M059J (cell line): ENCODE measurements at regions not wholly inside any gene's neighbourhood (a gene's known extent, or its start where the extent isn't known, plus 50 kb on each side); places are given as distances from the start of the nearest gene placed in this dataset.
"Not testable (repeated sequence)": the region's sequence is repeated elsewhere in the genome, so short reads cannot be mapped to it uniquely, and the experiment has no call there.

Source experiments
- DNase-seq: peaks from one replicate; pipeline ENCODE4 v3.0.0-alpha.2; 2012; ENCODE audit warnings: low read depth

- peak; percentile 75 for DNase-seq
Observed at GRCh38 chr17:77086433-77087010, 54.2 kb upstream of the SEC14L1 start.

GRCh38 chr17:77087650-77088454 is 52.9 kb upstream of the SEC14L1 start:
- no peak for DNase-seq

GRCh38 chr17:77088455-77089123 is 52.2 kb upstream of the SEC14L1 start:
- peak; percentile 95 for DNase-seq

GRCh38 chr17:77089124-77089490 is 51.7 kb upstream of the SEC14L1 start:
- peak; percentile 17 for DNase-seq

GRCh38 chr17:77089949-77090348 is 50.8 kb upstream of the SEC14L1 start:
- not testable (repeated sequence) for DNase-seq

- DNase-seq, result no peak
Observed at GRCh38 chr17:77090476-77090875, 50.3 kb upstream of the SEC14L1 start.
